ENCODE measurements at regions not wholly inside any gene's neighbourhood (a gene's known extent, or its start where the extent isn't known, plus 50 kb on each side); places are given as distances from the start of the nearest gene placed in this dataset.

GRCh38 chr3:67305922-67306321 is 307.8 kb downstream of the KBTBD8 start:
- Histone ChIP-seq H3K36me3 (no peaks in the 10 kb centered on the region), H3K27me3 (replicated peaks in 1 of 7) (no peaks in the 10 kb centered on the region), H3K4me3 (no peak overlapping the region), H3K4me1 (no peaks in the 10 kb centered on the region), H3K27ac (no peak overlapping the region), H3K9me3 (peaks cover 0 to 5% (median 0%) of the 10 kb centered on the region in 8 donors)
- no peak for TF ChIP-seq POLR2AphosphoS5 (IDR thresholded peaks at IDR 0.05)
- no peak for TF ChIP-seq POLR2A (IDR thresholded peaks at IDR 0.05)
- TF ChIP-seq CTCF (IDR thresholded peaks at IDR 0.05 in 8 of 11, conservative IDR thresholded peaks at IDR 0.05 in 3 of 11): no peak
- 77 to 89% (median 85%) methylated on average over 2 of the region's 2 CpGs for WGBS, 5 donors
- intact Hi-C loops (cut with DNase I; ENCODE audit: low total_unique reads): no loop called here
- DNase-seq: no peak

GRCh38 chr3:67311440-67311839 is 313.3 kb downstream of the KBTBD8 start:
- Histone ChIP-seq H3K36me3 (no peaks in the 10 kb centered on the region), H3K4me3 (no peak overlapping the region), H3K27me3 (replicated peaks in 1 of 7) (no peaks in the 10 kb centered on the region), H3K4me1 (no peaks in the 10 kb centered on the region), H3K9me3 (peaks cover 0 to 5% (median 0%) of the 10 kb centered on the region in 8 donors), H3K27ac (no peak overlapping the region)
- WGBS, 5 donors: 82 to 95% (median 91%) methylated on average over 4 of the region's 4 CpGs
- DNase-seq: no peak
- TF ChIP-seq POLR2AphosphoS5 (IDR thresholded peaks at IDR 0.05): no peak
- TF ChIP-seq POLR2A (IDR thresholded peaks at IDR 0.05): no peak
- TF ChIP-seq CTCF (IDR thresholded peaks at IDR 0.05 in 8 of 11, conservative IDR thresholded peaks at IDR 0.05 in 3 of 11): no peak
- intact Hi-C loops (cut with DNase I; ENCODE audit: low total_unique reads): no loop called here

GRCh38 chr3:67312155-67312554 is 314.0 kb downstream of the KBTBD8 start:
- TF ChIP-seq POLR2A (IDR thresholded peaks at IDR 0.05): no peak
- no peak for TF ChIP-seq POLR2AphosphoS5 (IDR thresholded peaks at IDR 0.05)
- no peak for TF ChIP-seq CTCF (IDR thresholded peaks at IDR 0.05 in 8 of 11, conservative IDR thresholded peaks at IDR 0.05 in 3 of 11)
- H3K36me3 ChIP-seq: no peaks in the 10 kb centered on the region
- H3K27me3 ChIP-seq (replicated peaks in 1 of 7): no peaks in the 10 kb centered on the region
- WGBS, 5 donors: 61 to 70% (median 68%) methylated on average over 3 of the region's 3 CpGs
- H3K4me3 ChIP-seq: no peak overlapping the region
- intact Hi-C loops (cut with DNase I; ENCODE audit: low total_unique reads): no loop called here
- H3K4me1 ChIP-seq: no peaks in the 10 kb centered on the region
- peaks cover 0 to 3% (median 0%) of the 10 kb centered on the region in 8 donors for H3K9me3 ChIP-seq
- no peak overlapping the region for H3K27ac ChIP-seq
- DNase-seq: no peak

- intact Hi-C loops (cut with DNase I; ENCODE audit: low total_unique reads): no loop called here
- WGBS, 5 donors: 46 to 75% (median 68%) methylated on average over 2 of the region's 2 CpGs
- H3K4me3 ChIP-seq: no peak overlapping the region
- TF ChIP-seq POLR2A (IDR thresholded peaks at IDR 0.05) (no peak), POLR2AphosphoS5 (IDR thresholded peaks at IDR 0.05) (no peak), CTCF (IDR thresholded peaks at IDR 0.05 in 8 of 11, conservative IDR thresholded peaks at IDR 0.05 in 3 of 11) (no peak)
- peaks cover 0 to 18% (median 14%) of the 10 kb centered on the region in 8 donors for H3K9me3 ChIP-seq
- DNase-seq: no peak
- H3K36me3 ChIP-seq: no peaks in the 10 kb centered on the region
- H3K27me3 ChIP-seq (replicated peaks in 1 of 7): no peaks in the 10 kb centered on the region
- H3K27ac ChIP-seq: no peak overlapping the region
- no peaks in the 10 kb centered on the region for H3K4me1 ChIP-seq
These were observed 320.1 kb downstream of the KBTBD8 start for GRCh38 chr3:67318162-67318561.
